Smooth muscle cell (in vitro differentiated cells): ENCODE measurements at regions not wholly inside any gene's neighbourhood (a gene's known extent, or its start where the extent isn't known, plus 50 kb on each side); places are given as distances from the start of the nearest gene placed in this dataset.
A peak's percentile ranks its signal among the peaks of the same experiment; 100 is the strongest.

Experiments used
- DNase-seq: peaks from one replicate; lab custom pipeline; 2025; ENCODE audit not compliant: unreplicated experiment; lab: John Stamatoyannopoulos, UW
- H2AFZ ChIP-seq: fragments of 200-600 bp; sonication (generic); 2 replicates; pipeline ENCODE4 v1.6.0; 2016; ENCODE audit warnings: antibody characterized with exemption, low read depth, mild to moderate bottlenecking
- H3F3A ChIP-seq: fragments of 200-600 bp; sonication (generic); 2 replicates; pipeline ENCODE4 v1.6.0; 2017; ENCODE audit warnings: antibody characterized with exemption, low read depth
- H3K27ac ChIP-seq: fragments of 200-600 bp; sonication (generic); 2 replicates; pipeline ENCODE4 v1.5.1; 2016; ENCODE audit warnings: low read depth, mild to moderate bottlenecking
- H3K27me3 ChIP-seq: fragments of 200-600 bp; sonication (generic); 2 replicates; pipeline ENCODE4 v1.6.1; 2016; ENCODE audit warnings: low read depth, mild to moderate bottlenecking
- H3K36me3 ChIP-seq: fragments of 200-600 bp; sonication (generic); 2 replicates; pipeline ENCODE4 v1.5.1; 2016; ENCODE audit warnings: low read depth
- H3K4me1 ChIP-seq: fragments of 200-600 bp; sonication (generic); 2 replicates; pipeline ENCODE4 v1.5.1; 2016; ENCODE audit warnings: low read depth
- H3K4me2 ChIP-seq: fragments of 200-600 bp; sonication (generic); 2 replicates; pipeline ENCODE4 v1.6.0; 2016; ENCODE audit warnings: mild to moderate bottlenecking
- H3K4me3 ChIP-seq: fragments of 200-600 bp; sonication (generic); 2 replicates; pipeline ENCODE4 v1.5.1; 2016; ENCODE audit warnings: mild to moderate bottlenecking
- H3K79me2 ChIP-seq: fragments of 200-600 bp; sonication (generic); 2 replicates; pipeline ENCODE4 v1.6.0; 2016; ENCODE audit warnings: low read depth, mild to moderate bottlenecking
- H3K9ac ChIP-seq: fragments of 200-600 bp; sonication (generic); 2 replicates; pipeline ENCODE4 v1.6.0; 2016; ENCODE audit warnings: low read depth
- H3K9me3 ChIP-seq: fragments of 200-600 bp; sonication (generic); replicated peaks from 2 replicates; pipeline ENCODE4 v1.5.1; 2016; ENCODE audit warnings: low read depth
- H4K20me1 ChIP-seq: fragments of 200-600 bp; sonication (generic); 2 replicates; pipeline ENCODE4 v1.6.0; 2016; ENCODE audit warnings: low read depth
- WGBS: methylation state at CpG from one replicate; pipeline ENCODE4 v1.1.7; 2016; ENCODE audit warnings: low lambda C conversion rate; 5-methylcytosine and 5-hydroxymethylcytosine counted together
- TF ChIP-seq, protein P1 (sequence below): fragments of 200-600 bp; sonication (generic); IDR thresholded peaks from 2 replicates; pipeline ENCODE4 v1.5.1; 2017; ENCODE audit warnings: borderline replicate concordance, mild to moderate bottlenecking, antibody characterized with exemption; ENCODE audit not compliant: insufficient read depth, poor library complexity, severe bottlenecking

DNA sequence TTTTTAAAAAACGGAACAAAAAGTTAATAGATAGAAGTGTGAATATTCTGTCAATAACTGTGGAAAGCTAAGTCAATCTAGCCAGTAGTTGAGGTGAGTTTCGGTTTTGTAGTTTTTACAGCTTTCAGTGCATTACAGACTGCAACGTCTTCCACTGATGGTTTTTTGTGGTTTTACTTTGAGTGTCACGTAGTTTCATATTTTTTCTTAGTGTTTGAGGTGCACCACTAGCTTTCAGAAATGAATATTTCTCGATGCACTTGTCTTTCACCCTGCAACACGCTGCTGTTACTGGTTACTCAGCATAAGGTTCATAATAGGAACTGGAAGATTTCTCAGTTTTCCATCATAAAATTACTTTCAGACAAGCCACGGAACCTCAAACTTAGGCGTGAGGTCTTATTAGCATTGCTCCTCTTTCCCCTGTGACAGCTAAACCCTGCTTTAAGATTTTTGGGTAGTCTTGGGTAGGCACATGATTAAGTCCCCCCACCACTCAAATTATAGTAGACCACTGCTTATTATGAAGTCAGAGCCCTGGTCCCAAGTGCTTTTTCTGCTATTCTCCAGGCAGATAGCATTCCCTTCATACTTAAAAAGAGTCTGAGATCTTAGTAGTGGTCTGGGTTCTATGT lies 1412.7 kb downstream of the KCNT2 start:
- no peaks in the 10 kb centered on the region for H3K27me3 ChIP-seq
- WGBS: 83% methylated on average over 8 of the region's 8 CpGs
- no peaks in the 10 kb centered on the region for H4K20me1 ChIP-seq
- TF ChIP-seq, protein P1, sequence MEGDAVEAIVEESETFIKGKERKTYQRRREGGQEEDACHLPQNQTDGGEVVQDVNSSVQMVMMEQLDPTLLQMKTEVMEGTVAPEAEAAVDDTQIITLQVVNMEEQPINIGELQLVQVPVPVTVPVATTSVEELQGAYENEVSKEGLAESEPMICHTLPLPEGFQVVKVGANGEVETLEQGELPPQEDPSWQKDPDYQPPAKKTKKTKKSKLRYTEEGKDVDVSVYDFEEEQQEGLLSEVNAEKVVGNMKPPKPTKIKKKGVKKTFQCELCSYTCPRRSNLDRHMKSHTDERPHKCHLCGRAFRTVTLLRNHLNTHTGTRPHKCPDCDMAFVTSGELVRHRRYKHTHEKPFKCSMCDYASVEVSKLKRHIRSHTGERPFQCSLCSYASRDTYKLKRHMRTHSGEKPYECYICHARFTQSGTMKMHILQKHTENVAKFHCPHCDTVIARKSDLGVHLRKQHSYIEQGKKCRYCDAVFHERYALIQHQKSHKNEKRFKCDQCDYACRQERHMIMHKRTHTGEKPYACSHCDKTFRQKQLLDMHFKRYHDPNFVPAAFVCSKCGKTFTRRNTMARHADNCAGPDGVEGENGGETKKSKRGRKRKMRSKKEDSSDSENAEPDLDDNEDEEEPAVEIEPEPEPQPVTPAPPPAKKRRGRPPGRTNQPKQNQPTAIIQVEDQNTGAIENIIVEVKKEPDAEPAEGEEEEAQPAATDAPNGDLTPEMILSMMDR: no peak
- H2AFZ ChIP-seq: no peak overlapping the region
- H3K27ac ChIP-seq: no peak overlapping the region
- no peaks in the 10 kb centered on the region for H3K9me3 ChIP-seq
- no peaks in the 10 kb centered on the region for H3K79me2 ChIP-seq
- H3F3A ChIP-seq: no peaks in the 10 kb centered on the region
- no peaks in the 10 kb centered on the region for H3K4me1 ChIP-seq
- H3K4me3 ChIP-seq: no peak overlapping the region
- H3K9ac ChIP-seq: no peak overlapping the region
- no peak for DNase-seq
- no peaks in the 10 kb centered on the region for H3K36me3 ChIP-seq
- no peak overlapping the region for H3K4me2 ChIP-seq

GRCh38 chr1:195193134-195193533 lies 1415.1 kb downstream of the KCNT2 start:
- Histone ChIP-seq H3K4me3 (no peak overlapping the region), H3K9me3 (no peaks in the 10 kb centered on the region), H2AFZ (no peak overlapping the region), H3F3A (no peaks in the 10 kb centered on the region), H3K4me2 (no peak overlapping the region), H3K79me2 (no peaks in the 10 kb centered on the region), H4K20me1 (no peaks in the 10 kb centered on the region), H3K4me1 (no peaks in the 10 kb centered on the region), H3K27me3 (no peaks in the 10 kb centered on the region), H3K27ac (no peak overlapping the region), H3K9ac (no peak overlapping the region), H3K36me3 (no peaks in the 10 kb centered on the region)
- TF ChIP-seq, protein P1: no peak
- 92% methylated on average over 3 of the region's 3 CpGs for WGBS
- no peak for DNase-seq

DNA sequence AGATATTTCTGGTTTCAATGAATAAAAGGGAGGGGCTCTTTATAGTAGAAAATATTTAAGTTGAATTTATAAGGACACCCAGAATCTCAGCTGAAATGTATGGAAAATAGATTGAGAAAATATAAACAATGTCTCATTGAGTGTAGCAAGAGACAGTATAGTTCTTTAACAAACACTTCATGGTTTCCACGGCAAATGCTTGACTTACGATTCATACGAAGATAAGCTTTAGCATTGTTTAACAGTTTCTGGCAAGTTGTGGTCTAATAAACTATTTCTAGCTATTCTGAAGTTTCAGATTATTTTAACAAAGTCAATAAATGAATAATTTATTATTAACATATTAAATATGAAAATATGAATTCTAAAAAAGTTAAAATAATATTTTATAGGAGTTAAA lies 1419.4 kb downstream of the KCNT2 start:
- 34% methylated on average over 3 of the region's 3 CpGs for WGBS
- Histone ChIP-seq H2AFZ (no peak overlapping the region), H3K9me3 (no peaks in the 10 kb centered on the region), H3K27ac (no peak overlapping the region), H3K4me2 (peak overlapping the region; percentile 1), H3K27me3 (no peaks in the 10 kb centered on the region), H3K4me3 (no peak overlapping the region), H3K9ac (no peak overlapping the region), H3K79me2 (no peaks in the 10 kb centered on the region), H3F3A (no peaks in the 10 kb centered on the region), H4K20me1 (no peaks in the 10 kb centered on the region), H3K4me1 (no peaks in the 10 kb centered on the region), H3K36me3 (no peaks in the 10 kb centered on the region)
- no peak for DNase-seq
- TF ChIP-seq, protein P1: no peak

GRCh38 chr1:195186544-195186943 lies 1421.7 kb downstream of the KCNT2 start:
- TF ChIP-seq, protein P1: no peak
- no peaks in the 10 kb centered on the region for H3K36me3 ChIP-seq
- no peak overlapping the region for H2AFZ ChIP-seq
- no peaks in the 10 kb centered on the region for H4K20me1 ChIP-seq
- 83% methylated on average over 3 of the region's 3 CpGs for WGBS
- no peaks in the 10 kb centered on the region for H3K27me3 ChIP-seq
- no peak for DNase-seq
- H3K27ac ChIP-seq: no peak overlapping the region
- H3K9ac ChIP-seq: no peak overlapping the region
- H3K9me3 ChIP-seq: no peaks in the 10 kb centered on the region
- no peaks in the 10 kb centered on the region for H3K4me1 ChIP-seq
- no peak overlapping the region for H3K4me2 ChIP-seq
- H3F3A ChIP-seq: no peaks in the 10 kb centered on the region
- H3K4me3 ChIP-seq: no peak overlapping the region
- H3K79me2 ChIP-seq: no peaks in the 10 kb centered on the region
